Amniotic epithelial cell (primary cell): ENCODE measurements at regions not wholly inside any gene's neighbourhood (a gene's known extent, or its start where the extent isn't known, plus 50 kb on each side); places are given as distances from the start of the nearest gene placed in this dataset.
"Not testable (repeated sequence)": the region's sequence is repeated elsewhere in the genome, so short reads cannot be mapped to it uniquely, and the experiment has no call there.

Experiments used
- DNase-seq: peaks from one replicate; pipeline ENCODE4 v3.0.0-alpha.2; 2010; ENCODE audit warnings: low read depth

- DNase-seq, result no peak
Measured at GRCh38 chr5:78726571-78726970, 78.0 kb upstream of the LHFPL2 start.

GRCh38 chr5:78726003-78726402 lies 77.4 kb upstream of the LHFPL2 start:
- no peak for DNase-seq

- DNase-seq, result no peak
Measured at GRCh38 chr5:78724061-78724460, 75.5 kb upstream of the LHFPL2 start.

GRCh38 chr5:78720997-78721396 lies 72.4 kb upstream of the LHFPL2 start:
- DNase-seq, result no peak

- DNase-seq, result no peak
Measured at GRCh38 chr5:78720227-78720985, 71.8 kb upstream of the LHFPL2 start.

- DNase-seq, result no peak
Measured at GRCh38 chr5:78719504-78720219, 71.1 kb upstream of the LHFPL2 start.

GRCh38 chr5:78718824-78719223 lies 70.3 kb upstream of the LHFPL2 start:
- no peak for DNase-seq

- peak; percentile 49 for DNase-seq
Measured at GRCh38 chr5:78717674-78718584, 69.4 kb upstream of the LHFPL2 start.

- DNase-seq, result peak; percentile 42
Measured at GRCh38 chr5:78716206-78716605, 67.6 kb upstream of the LHFPL2 start.

GRCh38 chr5:78715351-78715750 lies 66.8 kb upstream of the LHFPL2 start:
- not testable (repeated sequence) for DNase-seq

GRCh38 chr5:78711670-78712069 lies 63.1 kb upstream of the LHFPL2 start:
- not testable (repeated sequence) for DNase-seq

GRCh38 chr5:78709729-78710430 lies 61.3 kb upstream of the LHFPL2 start:
- DNase-seq, result not testable (repeated sequence)

- peak; percentile 52 for DNase-seq
Measured at GRCh38 chr5:78706825-78707224, 58.3 kb upstream of the LHFPL2 start.

- peak; percentile 32 for DNase-seq
Measured at GRCh38 chr5:78706381-78706780, 57.8 kb upstream of the LHFPL2 start.

GRCh38 chr5:78705826-78706225 lies 57.3 kb upstream of the LHFPL2 start:
- DNase-seq, result no peak

GRCh38 chr5:78701795-78702410 lies 53.3 kb upstream of the LHFPL2 start:
- no peak for DNase-seq

GRCh38 chr5:78699552-78700153 lies 51.1 kb upstream of the LHFPL2 start:
- peak; percentile 97 for DNase-seq

GRCh38 chr5:78698191-78698791 lies 49.7 kb upstream of the LHFPL2 start:
- DNase-seq, result peak; percentile 86
